H1 (cell line): ENCODE measurements at regions not wholly inside any gene's neighbourhood (a gene's known extent, or its start where the extent isn't known, plus 50 kb on each side); places are given as distances from the start of the nearest gene placed in this dataset.

ENCODE experiments used
- CREB1 ChIP-seq: IDR thresholded peaks from 2 replicates; pipeline ENCODE4 v1.6.1; 2012; ENCODE audit warnings: inconsistent platforms
- POLR2A ChIP-seq, 2 experiments: IDR thresholded peaks; 1 replicate in 1 of 2; 2 replicates in 1 of 2; pipeline ENCODE4 v1.6.1; 2011; ENCODE audit warnings: low read depth in 2 of 2, low read length in 2 of 2, mild to moderate bottlenecking in 2 of 2; ENCODE audit errors: control extremely low read depth in 1 of 2

- TF ChIP-seq POLR2A (IDR thresholded peaks at IDR 0.05; ENCODE audit: control extremely low read depth in 1 of 2, low read depth in 2 of 2, low read length in 2 of 2) (no peak), CREB1 (no peak)
Measured at GRCh38 chr4:138028923-138029322, 213.2 kb downstream of the SLC7A11 start (continued).
